HG03103 (cell line): ENCODE measurements at regions not wholly inside any gene's neighbourhood (a gene's known extent, or its start where the extent isn't known, plus 50 kb on each side); places are given as distances from the start of the nearest gene placed in this dataset.

Source experiments
- ATAC-seq: cut with Tn5 transposase; IDR thresholded peaks from one replicate; pipeline ENCODE4 v1.9.1; 2021; ENCODE audit warnings: low read depth; ENCODE audit not compliant: unreplicated experiment

DNA sequence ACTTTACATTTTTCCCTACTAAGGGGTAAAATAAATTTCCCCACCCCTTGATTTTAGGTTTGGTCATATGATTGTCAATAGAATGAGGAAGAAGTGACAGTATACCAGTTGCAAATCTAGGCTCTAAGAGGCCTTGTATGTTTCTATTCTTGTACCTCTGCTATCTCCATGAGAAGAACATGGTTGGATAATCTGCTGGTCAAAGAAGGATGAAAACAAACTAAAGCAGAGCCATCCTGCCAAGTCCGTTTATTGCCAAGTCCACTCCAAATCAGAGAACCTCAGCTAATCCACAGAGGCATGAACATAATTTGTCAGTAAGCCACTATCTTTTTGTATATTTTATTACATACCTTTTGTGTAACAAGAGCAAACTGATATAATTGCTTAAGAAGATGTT lies 98.0 kb downstream of the CRPPA start:
- ATAC-seq: no peak

GRCh38 chr7:16320099-16320660 lies 101.2 kb downstream of the CRPPA start:
- no peak for ATAC-seq

GRCh38 chr7:16318989-16319915 lies 102.1 kb downstream of the CRPPA start:
- no peak for ATAC-seq

DNA sequence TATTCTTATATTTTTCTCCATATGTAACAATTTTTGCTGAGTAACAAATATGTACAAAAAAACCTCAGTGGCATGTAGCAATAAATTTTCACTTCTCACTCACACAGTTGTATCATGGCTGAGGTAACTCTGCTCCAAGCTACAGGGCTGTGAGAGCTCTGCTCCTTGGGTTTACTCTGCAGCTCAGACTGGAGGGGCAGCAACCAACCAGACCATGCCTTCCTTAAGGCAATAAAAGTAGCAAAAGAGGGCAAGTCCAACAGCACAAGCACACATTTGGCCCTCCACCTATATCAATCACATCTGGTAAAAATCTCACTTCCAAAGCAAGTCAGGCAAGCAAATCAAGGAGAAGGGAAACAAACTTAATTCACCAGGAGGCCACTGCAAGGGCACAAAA lies 102.9 kb downstream of the CRPPA start:
- ATAC-seq: no peak

GRCh38 chr7:16317406-16317805 lies 103.9 kb downstream of the CRPPA start:
- ATAC-seq: no peak

- no peak for ATAC-seq
Observed at GRCh38 chr7:16315280-16315679, 106.1 kb downstream of the CRPPA start.

DNA sequence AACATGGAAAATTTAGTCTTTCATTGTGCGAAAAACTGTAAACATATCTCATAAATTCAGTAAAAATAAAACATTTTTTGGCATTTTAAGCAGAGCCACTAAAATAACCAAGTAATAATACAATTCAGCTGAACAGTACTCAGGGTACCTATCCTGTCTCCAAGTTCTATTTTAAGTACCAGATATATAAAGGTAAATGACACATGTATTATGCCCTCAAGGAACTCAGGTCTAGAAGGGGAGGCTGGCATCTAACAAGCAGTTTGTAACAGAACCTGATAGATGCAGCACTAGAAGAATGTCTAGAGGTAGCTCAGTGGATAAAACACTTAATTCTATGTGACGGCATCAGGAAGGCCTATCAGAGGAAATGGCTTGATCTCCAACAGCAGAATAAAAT lies 112.2 kb downstream of the CRPPA start:
- no peak for ATAC-seq

- ATAC-seq: no peak
Observed at GRCh38 chr7:16301291-16301690, 120.0 kb downstream of the CRPPA start.

- ATAC-seq: no peak
Observed at GRCh38 chr7:16300361-16300895, 120.9 kb downstream of the CRPPA start.

GRCh38 chr7:16299853-16300252 lies 121.5 kb downstream of the CRPPA start:
- no peak for ATAC-seq

DNA sequence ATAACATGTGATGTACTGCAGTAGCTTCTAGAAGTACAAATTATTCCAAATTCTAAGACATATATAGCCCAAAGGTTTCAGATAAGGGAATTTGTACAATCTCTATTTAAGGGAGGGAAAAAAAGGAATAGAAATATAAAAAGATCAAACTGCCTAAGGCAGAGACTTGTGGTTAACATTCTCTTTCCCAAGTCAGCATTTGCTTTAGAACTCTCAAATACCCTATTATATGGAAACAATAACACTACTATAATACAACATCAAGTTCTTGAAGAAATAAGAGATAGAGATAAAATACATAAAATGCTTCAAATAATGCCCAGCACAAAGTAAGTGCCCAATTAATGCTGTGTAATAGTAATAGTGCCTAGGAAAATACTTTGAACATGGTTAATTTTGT lies 123.1 kb downstream of the CRPPA start:
- ATAC-seq: no peak

- ATAC-seq: no peak
Observed at GRCh38 chr7:16295558-16295957, 125.8 kb downstream of the CRPPA start.

DNA sequence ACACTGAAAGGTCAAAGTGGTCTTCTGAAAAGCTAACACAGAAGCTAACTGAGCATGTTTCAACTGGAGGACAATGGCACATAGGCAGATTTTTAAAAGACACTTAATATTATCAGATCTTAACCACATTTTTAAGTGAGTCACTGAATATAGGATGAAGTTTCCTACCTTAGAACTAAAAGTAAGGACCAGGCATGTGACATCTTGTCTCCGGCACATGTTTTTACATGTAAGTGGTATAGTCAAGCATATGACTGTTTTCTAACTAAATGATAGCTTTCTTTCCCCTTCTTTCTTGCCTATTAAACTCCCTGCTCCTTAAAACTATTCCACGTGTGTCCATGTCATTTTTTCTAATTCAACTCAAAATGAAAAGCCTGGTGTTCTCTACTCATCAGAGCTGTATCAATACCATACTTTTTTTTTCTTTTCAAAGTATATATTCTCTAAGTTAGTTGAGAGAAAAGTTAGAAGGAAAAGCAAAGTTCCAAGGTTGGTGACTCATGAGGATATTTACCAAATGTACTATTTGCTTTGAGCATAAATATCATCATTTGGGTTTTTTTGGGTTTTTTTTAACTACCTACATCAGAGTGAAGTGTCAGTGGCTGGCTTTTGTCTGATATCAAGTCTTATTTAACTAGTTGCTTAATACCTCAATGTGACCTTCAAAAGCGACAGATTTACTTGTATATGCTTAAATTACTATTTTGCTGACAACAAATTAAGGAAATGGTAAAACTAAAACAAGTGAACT lies 127.5 kb downstream of the CRPPA start:
- ATAC-seq: no peak

DNA sequence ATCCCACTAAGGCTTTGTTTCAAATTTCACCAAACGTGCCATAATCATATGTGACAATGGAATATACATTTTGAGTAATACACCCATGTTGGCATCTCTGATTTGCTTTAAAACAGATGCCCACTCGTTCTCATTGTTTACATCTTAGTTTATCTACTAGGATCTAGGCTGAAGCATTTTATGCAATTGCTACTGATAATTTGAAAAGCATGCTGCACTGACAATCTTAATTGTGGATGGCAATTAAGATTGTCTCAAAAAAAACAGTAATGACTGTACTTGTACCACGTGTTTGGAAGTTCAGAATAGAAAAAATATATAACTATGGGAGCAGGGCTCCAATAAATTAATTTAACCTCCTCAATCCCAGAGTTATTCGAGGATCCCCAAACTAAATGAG lies 136.8 kb downstream of the CRPPA start:
- no peak for ATAC-seq

GRCh38 chr7:16278167-16278787 lies 143.1 kb downstream of the CRPPA start:
- ATAC-seq: no peak

- ATAC-seq: no peak
Observed at GRCh38 chr7:16271990-16272665, 149.2 kb downstream of the CRPPA start.

DNA sequence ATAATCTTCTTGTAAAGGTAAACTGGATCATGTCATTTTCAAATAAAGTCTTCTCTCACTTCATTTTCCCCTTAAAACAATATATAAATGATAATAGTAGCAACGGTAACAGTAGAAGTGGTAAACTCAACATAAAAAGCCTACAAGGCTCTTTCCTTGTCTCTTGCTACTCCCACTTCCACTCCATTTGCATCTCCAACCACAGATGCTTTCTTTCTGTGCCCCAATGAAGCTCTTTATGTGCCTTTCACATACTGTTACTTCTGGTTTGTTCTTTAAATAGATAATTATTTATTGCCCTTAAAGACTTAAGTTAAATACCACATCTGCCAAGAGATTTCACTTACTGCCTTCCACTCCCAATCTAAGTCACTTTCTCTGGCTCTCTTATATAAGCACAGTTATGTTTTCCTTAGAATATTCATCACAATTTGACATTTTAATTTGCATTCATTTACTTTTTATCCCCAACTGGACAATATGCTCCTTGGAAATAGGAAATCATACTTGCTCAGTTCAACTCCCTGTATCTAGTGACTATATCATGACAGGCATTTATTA lies 149.9 kb downstream of the CRPPA start:
- no peak for ATAC-seq

- no peak for ATAC-seq
Observed at GRCh38 chr7:16270844-16271243, 150.5 kb downstream of the CRPPA start.

DNA sequence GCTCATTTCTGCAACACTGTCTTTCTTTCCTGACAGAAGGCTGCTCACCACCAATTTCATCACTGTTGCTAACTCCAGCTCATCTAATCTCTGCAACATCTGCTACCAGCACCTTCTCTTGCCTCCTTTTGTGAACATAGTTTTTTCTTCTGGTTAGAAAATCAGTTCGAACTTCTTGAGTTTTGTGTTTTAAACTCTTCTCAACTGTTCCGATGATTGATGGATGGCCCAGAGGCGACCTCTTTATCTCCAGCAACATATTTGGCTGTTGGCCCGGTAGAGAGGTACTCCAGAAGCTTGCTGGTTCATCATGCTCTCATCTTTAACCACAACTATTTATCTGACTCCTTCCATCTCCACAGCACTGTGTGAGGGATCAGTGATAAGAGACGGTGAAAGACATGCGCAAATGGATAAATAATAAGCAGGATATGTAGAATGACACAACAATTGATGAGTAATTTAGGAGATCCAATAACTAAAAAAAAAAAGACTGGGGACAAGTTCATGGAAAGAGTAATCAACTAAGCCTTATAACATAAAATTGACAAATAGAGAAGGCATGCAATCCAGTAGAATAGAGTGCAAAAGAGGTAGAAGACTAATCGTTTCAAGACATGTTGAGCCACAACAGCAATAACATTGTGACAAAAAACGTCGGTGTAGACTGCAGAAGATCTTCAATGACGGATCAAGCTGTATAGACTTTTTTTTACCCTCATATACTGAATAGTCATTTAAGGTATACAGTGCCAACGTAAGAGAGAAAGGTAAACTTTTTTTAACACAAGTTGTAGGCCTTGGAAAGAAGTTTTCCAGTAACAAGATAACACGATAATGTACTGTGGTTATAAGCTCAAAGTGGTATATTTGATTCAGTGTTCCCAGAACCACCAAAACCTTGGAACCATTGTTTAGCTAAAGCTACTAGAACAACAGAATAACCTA lies 152.2 kb downstream of the CRPPA start:
- no peak for ATAC-seq
